Dendritic cell treated with granulocyte-macrophage colony-stimulating factor and Interleukin-4, amounts not matched to agents 40 ng/mL and 50 ng/mL, for 4 days (primary cell): ENCODE measurements at regions not wholly inside any gene's neighbourhood (a gene's known extent, or its start where the extent isn't known, plus 50 kb on each side); places are given as distances from the start of the nearest gene placed in this dataset.

Experiments
- H3K27ac Mint-ChIP-seq: one replicate; pipeline ENCODE4 v1.8.0; 2022; ENCODE audit warnings: mild to moderate bottlenecking, mixed read lengths
- H3K27me3 Mint-ChIP-seq: one replicate; pipeline ENCODE4 v1.8.0; 2022; ENCODE audit warnings: mild to moderate bottlenecking, mixed read lengths
- H3K36me3 Mint-ChIP-seq: one replicate; pipeline ENCODE4 v1.8.0; 2022; ENCODE audit warnings: low read depth, mixed read lengths
- H3K4me1 Mint-ChIP-seq: one replicate; pipeline ENCODE4 v1.8.0; 2022; ENCODE audit warnings: low read depth, mixed read lengths
- H3K4me3 Mint-ChIP-seq: one replicate; pipeline ENCODE4 v1.8.0; 2022; ENCODE audit warnings: mild to moderate bottlenecking, moderate library complexity, mixed read lengths
- H3K9me3 Mint-ChIP-seq: one replicate; pipeline ENCODE4 v1.8.0; 2022; ENCODE audit warnings: mixed read lengths
- intact Hi-C: fragments of 100-400 bp; cut with micrococcal nuclease; formaldehyde crosslinking; loops from one replicate; pipeline ENCODE4 v1.15.0; 2022

DNA sequence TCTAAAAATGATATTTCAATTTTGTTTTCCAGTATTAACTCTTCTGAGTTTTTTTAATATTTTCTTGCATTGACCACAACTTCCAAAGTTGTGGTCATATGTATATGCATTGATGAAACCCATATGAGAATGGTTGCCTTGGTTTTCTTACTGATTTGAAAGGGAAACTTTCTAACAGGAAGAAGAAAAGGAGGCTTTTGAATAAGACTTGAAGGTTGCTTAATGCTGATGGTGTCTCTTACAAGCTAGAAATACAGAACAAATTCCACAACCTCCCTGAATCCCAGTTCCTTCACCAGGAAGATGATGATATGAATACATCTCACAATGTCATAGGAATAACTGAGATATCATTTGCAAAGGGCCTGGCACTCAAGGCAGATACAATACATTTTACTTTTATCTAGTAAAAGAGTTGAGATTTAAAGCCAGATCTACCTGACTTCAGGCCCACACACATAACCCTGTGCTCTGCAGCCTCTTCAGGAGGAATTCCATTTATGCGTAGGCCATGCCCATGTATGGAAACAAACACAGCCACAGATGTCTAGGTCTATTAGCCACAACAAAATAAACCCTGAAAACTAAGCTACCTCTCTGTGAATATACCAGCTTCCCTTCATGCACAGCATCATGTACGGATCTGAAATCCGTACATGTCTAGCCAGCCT lies 165.4 kb upstream of the PLEKHG7 start:
- Mint-ChIP-seq H3K4me3 (no peak overlapping the region), H3K27me3 (no peaks in the 10 kb centered on the region), H3K9me3 (no peaks in the 10 kb centered on the region), H3K4me1 (peaks cover 46% of the 10 kb centered on the region), H3K27ac (no peak overlapping the region), H3K36me3 (no peaks in the 10 kb centered on the region)
- intact Hi-C loops, result no loop called here

DNA sequence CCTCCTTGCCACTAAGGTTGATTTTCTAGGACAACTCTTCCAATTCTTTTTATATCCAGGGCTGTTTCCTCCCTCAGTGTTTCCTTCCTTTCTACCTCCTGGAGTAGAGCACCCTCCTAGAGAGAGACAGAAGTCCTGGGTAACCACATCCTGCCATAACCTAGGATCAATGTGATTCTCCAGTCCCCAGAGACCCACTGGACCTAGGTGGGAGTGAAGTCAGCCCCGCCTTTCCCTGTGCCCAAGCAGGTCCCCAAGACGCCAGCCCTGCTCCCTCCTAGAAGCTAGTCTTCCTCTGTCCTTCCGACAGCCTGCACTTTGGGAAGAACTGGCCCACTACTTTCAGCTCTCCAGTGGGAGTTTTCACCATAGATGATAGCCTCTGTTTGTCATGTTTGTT lies 166.8 kb upstream of the PLEKHG7 start:
- no peak overlapping the region for H3K27ac Mint-ChIP-seq
- no peak overlapping the region for H3K4me3 Mint-ChIP-seq
- intact Hi-C loops, result no loop called here
- H3K27me3 Mint-ChIP-seq, result no peaks in the 10 kb centered on the region
- peaks cover 35% of the 10 kb centered on the region for H3K4me1 Mint-ChIP-seq
- no peaks in the 10 kb centered on the region for H3K9me3 Mint-ChIP-seq
- H3K36me3 Mint-ChIP-seq, result no peaks in the 10 kb centered on the region

DNA sequence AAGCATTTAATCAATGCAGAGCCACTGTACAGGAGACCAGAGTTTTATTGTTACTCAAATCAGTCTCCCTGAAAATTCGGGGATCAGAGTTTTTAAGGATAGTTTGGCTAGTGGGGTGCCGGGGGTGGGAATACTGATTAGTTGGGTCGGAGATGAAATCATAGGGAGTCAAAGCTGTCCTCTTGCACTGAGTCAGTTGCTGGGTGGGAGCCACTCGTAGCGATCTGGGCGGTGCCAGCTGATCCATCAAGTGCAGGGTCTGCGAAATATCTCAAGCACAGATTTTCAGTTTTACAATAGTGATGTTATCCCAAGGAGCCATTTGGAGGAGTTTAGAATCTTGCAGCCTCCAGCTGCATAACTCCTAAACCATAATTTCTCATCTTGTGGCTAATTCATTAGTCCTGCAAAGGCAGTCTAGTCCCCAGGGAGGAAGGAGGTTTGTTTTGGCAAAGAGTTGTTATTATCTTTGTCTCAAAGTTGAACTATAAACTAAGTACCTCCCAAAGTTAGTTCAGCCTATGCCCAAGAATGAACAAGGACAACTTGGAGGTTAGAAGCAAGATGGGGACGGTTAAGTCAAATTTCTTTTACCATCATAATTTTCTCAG lies 169.4 kb upstream of the PLEKHG7 start:
- Mint-ChIP-seq H3K4me3 (no peak overlapping the region), H3K4me1 (peaks cover 9% of the 10 kb centered on the region), H3K9me3 (no peaks in the 10 kb centered on the region), H3K36me3 (no peaks in the 10 kb centered on the region), H3K27me3 (no peaks in the 10 kb centered on the region), H3K27ac (no peak overlapping the region)
- intact Hi-C loops, result no loop called here

DNA sequence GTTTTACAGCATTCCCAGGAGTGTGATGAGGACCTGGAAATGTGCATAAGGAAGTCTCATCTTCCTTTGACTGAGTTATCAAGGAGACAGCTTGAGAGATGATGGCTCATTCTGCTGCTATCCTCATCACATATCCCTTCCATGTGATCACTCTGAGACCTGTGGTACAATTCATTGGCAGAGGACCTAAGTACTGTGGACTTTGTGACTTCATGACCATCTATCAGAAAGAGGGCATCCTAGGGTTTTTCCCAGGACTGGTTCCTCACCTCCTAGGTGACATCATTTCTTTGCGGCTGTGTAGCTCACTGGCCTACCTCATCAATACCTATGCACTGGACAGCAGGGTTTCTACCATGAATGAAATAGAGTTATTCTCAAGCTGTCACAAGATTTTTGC lies 172.1 kb upstream of the PLEKHG7 start:
- H3K36me3 Mint-ChIP-seq, result no peaks in the 10 kb centered on the region
- intact Hi-C loops, result no loop called here
- no peak overlapping the region for H3K4me3 Mint-ChIP-seq
- no peaks in the 10 kb centered on the region for H3K27me3 Mint-ChIP-seq
- H3K27ac Mint-ChIP-seq, result no peak overlapping the region
- no peaks in the 10 kb centered on the region for H3K9me3 Mint-ChIP-seq
- H3K4me1 Mint-ChIP-seq, result no peaks in the 10 kb centered on the region

DNA sequence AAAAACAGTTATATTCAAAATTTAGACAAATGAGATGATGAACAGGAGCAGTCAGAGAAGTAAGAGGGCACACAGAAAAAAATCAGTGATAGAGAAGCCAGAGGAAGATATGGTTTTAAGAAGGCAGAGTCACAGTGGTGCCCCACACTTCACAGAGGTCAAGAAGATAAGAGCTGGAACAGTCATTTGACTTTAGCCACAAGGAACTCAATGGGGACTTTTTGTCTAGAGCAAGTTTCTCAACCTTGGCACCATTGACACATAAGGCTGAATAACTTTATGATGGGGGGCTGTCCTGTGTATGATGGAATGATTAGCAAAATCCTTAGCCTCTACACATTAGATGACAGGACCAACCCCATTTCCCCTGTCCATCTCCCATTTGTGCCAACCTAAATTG lies 172.8 kb upstream of the PLEKHG7 start:
- Mint-ChIP-seq H3K4me3 (no peak overlapping the region), H3K27me3 (no peaks in the 10 kb centered on the region), H3K9me3 (no peaks in the 10 kb centered on the region), H3K27ac (no peak overlapping the region), H3K4me1 (no peaks in the 10 kb centered on the region), H3K36me3 (no peaks in the 10 kb centered on the region)
- intact Hi-C loops, result no loop called here

DNA sequence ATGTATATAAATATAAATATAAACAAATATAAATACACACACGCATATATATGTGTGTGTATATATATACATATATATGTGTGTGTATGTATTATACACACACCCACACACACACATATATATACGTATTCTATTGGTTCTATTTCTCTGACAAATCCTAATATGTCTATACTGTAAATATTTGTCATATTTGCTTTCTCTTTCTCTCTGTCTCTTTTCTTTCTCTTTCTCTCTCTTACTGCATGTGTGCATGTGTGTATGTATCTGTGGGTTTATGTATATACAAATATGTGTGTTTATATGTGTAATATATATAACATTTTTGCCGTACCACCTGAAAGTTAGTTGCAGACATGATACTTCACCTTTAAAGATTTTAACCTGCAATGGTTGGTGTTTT lies 174.2 kb upstream of the PLEKHG7 start:
- H3K9me3 Mint-ChIP-seq, result no peaks in the 10 kb centered on the region
- no peaks in the 10 kb centered on the region for H3K36me3 Mint-ChIP-seq
- no peak overlapping the region for H3K4me3 Mint-ChIP-seq
- no peaks in the 10 kb centered on the region for H3K4me1 Mint-ChIP-seq
- no peak overlapping the region for H3K27ac Mint-ChIP-seq
- no peaks in the 10 kb centered on the region for H3K27me3 Mint-ChIP-seq
- intact Hi-C loops, result no loop called here

DNA sequence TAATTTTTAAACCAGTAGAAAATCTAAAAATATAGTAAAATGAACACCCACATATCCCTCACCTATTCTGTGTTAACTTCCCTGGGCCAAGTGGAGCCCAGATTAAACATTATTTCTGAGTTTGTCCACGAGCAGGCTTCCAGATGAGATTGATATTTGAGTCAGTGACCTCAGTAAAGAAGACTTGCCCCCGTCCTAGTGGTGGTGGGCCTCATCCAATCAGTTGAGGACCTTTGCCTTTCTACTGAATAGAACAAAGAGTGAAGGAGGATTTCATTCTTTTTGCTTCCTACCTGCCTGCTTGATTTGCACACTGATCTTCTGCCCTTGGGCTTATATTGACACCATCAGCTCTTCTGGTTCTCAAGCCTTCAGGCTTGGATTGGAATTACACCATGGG lies 174.7 kb upstream of the PLEKHG7 start:
- no peaks in the 10 kb centered on the region for H3K36me3 Mint-ChIP-seq
- no peaks in the 10 kb centered on the region for H3K9me3 Mint-ChIP-seq
- no peaks in the 10 kb centered on the region for H3K27me3 Mint-ChIP-seq
- H3K27ac Mint-ChIP-seq, result no peak overlapping the region
- no peak overlapping the region for H3K4me3 Mint-ChIP-seq
- intact Hi-C loops, result no loop called here
- no peaks in the 10 kb centered on the region for H3K4me1 Mint-ChIP-seq

DNA sequence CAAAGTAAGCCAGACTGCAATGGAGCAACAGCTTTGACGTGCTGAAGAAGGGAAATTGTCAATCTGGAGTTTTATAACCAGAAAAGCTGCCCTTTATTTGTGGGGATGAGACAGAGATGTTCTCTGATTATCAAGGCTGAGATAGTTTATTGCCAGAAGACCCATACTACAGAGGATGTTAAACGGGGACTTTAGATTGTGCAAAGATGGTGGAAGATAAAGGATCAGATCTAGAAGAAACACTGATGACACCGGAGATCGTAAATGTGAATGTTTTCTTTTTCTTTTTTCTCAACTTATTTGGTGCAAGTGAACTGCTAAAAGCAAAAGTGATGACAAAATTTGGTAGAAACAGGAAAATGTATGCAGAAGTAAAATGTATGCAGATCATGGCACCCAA lies 178.3 kb upstream of the PLEKHG7 start:
- no peak overlapping the region for H3K4me3 Mint-ChIP-seq
- H3K27ac Mint-ChIP-seq, result no peak overlapping the region

DNA sequence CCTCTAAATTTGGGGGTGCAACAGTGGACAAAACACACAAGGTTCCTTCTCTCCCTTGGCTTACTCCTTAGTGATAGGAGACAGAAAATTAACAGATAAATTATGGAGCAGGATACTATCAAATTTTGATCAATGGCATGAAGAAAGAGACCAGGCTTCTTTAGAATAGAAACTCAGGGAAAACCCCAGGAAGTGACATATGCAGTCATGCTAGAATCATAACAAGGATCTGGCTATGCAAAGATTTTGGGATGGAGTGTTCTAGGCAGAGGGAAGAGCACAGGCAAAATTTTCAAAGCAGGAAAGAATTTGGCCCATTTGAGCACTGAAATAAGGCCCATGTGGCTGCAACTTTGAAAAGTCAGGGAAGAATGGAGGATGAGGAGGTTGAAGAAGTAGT lies 182.3 kb upstream of the PLEKHG7 start:
- intact Hi-C loops, result no loop called here
- no peak overlapping the region for H3K4me3 Mint-ChIP-seq
- H3K36me3 Mint-ChIP-seq, result no peaks in the 10 kb centered on the region
- no peaks in the 10 kb centered on the region for H3K27me3 Mint-ChIP-seq
- peaks cover 18% of the 10 kb centered on the region for H3K4me1 Mint-ChIP-seq
- H3K9me3 Mint-ChIP-seq, result no peaks in the 10 kb centered on the region
- H3K27ac Mint-ChIP-seq, result no peak overlapping the region

More for the DNA sequence above, 178.3 kb upstream of the PLEKHG7 start:
- no peaks in the 10 kb centered on the region for H3K27me3 Mint-ChIP-seq
- no peaks in the 10 kb centered on the region for H3K9me3 Mint-ChIP-seq
- H3K36me3 Mint-ChIP-seq, result no peaks in the 10 kb centered on the region
- intact Hi-C loops, result no loop called here
- peaks cover 9% of the 10 kb centered on the region for H3K4me1 Mint-ChIP-seq

DNA sequence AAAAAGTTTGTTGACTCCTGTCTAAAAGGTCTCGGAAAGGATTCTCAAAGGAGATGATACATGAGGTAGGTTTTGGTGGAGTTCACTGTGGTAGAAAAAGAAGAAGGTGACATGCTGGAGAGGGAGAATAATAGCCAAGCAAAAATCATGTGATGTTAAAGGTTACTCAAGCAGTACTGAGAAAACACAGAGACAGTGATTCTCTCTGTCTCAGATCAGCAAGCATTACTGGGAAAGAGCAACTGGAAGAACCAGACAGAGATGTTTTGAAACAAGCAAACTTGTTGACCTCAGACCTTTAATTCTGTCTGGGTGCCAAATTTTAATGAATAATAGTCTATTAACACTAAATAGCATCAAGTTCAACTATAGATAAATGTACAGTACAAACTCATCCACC lies 183.5 kb upstream of the PLEKHG7 start:
- Mint-ChIP-seq H3K36me3 (no peaks in the 10 kb centered on the region), H3K27me3 (no peaks in the 10 kb centered on the region), H3K4me1 (peaks cover 19% of the 10 kb centered on the region), H3K9me3 (no peaks in the 10 kb centered on the region), H3K4me3 (no peak overlapping the region), H3K27ac (peak overlapping the region; percentile 62)
- intact Hi-C loops, result no loop called here

DNA sequence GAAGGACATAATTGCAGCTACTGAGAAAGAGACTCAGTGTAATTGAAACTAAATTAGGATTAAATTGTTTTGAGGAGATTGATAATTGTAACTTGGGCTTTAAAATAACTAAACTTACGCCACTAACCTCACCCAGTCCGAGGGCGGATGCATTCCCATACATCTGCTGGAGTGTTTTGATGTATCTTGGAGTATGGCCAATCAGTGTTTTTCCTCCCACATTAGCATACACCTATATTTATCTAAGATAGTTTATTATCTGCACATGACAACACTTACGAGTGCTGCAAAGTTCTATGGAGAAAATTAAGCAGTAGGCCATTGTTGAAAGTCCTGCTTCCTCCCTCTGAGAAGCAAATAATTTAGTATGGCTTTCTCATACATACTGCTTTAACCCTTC lies 184.7 kb upstream of the PLEKHG7 start:
- no peaks in the 10 kb centered on the region for H3K9me3 Mint-ChIP-seq
- H3K27ac Mint-ChIP-seq, result no peak overlapping the region
- no peak overlapping the region for H3K4me3 Mint-ChIP-seq
- no peaks in the 10 kb centered on the region for H3K36me3 Mint-ChIP-seq
- no peaks in the 10 kb centered on the region for H3K27me3 Mint-ChIP-seq
- intact Hi-C loops, result no loop called here
- H3K4me1 Mint-ChIP-seq, result peaks cover 19% of the 10 kb centered on the region

DNA sequence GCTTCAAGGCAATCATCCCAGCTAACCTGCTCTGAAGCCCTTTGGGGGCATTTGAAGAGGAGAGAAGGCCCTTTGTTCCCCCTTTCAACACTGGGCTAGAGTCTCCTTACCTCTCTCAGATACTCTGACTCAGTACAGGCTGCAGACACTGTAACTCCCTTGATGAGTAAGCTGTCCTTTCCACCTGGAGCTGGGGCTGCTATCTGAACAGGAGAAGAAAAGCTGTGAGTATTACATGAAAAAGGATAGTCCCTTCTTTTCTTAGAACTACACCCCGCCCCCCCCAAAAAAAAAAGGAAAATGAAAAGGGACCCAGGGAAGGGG lies 186.6 kb upstream of the PLEKHG7 start:
- H3K27me3 Mint-ChIP-seq, result no peaks in the 10 kb centered on the region
- H3K36me3 Mint-ChIP-seq, result no peaks in the 10 kb centered on the region
- intact Hi-C loops, result no loop called here
- peaks cover 31% of the 10 kb centered on the region for H3K4me1 Mint-ChIP-seq
- no peak overlapping the region for H3K4me3 Mint-ChIP-seq
- H3K9me3 Mint-ChIP-seq, result no peaks in the 10 kb centered on the region
- no peak overlapping the region for H3K27ac Mint-ChIP-seq

DNA sequence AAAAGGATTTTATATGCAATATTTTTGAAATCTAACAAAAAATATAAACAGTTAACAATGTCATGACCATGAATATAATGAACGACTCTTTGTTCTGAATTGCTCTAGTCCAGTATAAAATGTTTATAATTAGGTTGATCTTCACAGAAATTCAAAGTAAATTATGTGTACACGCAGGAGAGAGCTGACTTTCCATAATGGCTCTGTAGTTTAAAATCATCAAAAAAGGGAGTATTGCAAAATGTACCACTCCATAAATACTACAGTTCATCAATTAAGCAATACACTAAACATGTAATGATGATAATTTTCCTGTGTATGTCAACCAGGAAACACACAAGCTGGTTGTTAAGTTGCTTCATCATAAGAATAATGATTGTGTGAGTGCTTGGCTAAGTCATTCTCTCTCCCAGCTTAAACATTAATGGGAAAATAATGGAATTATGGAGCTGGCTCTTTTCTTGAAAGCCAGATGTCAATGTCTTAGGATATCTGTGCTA lies 189.5 kb upstream of the PLEKHG7 start:
- intact Hi-C loops, result no loop called here
- H3K4me3 Mint-ChIP-seq, result no peak overlapping the region
- H3K27me3 Mint-ChIP-seq, result no peaks in the 10 kb centered on the region
- no peaks in the 10 kb centered on the region for H3K9me3 Mint-ChIP-seq
- H3K27ac Mint-ChIP-seq, result no peak overlapping the region
- no peaks in the 10 kb centered on the region for H3K36me3 Mint-ChIP-seq
- peaks cover 29% of the 10 kb centered on the region for H3K4me1 Mint-ChIP-seq

DNA sequence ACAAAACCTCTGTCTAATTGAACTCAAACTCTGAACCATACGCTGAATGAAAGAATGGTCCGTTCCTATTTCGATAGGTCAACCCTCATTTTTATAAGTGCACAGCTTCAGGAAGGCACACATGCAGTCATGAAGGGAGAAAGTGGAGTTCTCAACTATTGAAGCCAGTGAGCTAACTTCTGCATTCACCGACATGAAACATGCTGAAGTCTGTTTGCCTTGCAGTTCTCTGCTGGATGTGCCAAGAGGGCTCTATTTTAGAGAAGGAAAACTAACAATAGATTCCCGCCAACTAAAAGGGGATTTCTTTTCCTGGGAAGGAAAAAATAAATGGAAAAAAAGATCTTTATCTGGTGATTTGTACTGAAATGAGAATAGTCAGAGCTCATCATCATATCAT lies 191.0 kb upstream of the PLEKHG7 start:
- Mint-ChIP-seq H3K27ac (peak overlapping the region; percentile 50), H3K27me3 (no peaks in the 10 kb centered on the region), H3K4me3 (peak overlapping the region; percentile 9), H3K36me3 (no peaks in the 10 kb centered on the region), H3K4me1 (peaks cover 33% of the 10 kb centered on the region), H3K9me3 (no peaks in the 10 kb centered on the region)
- intact Hi-C loops, result no loop called here

DNA sequence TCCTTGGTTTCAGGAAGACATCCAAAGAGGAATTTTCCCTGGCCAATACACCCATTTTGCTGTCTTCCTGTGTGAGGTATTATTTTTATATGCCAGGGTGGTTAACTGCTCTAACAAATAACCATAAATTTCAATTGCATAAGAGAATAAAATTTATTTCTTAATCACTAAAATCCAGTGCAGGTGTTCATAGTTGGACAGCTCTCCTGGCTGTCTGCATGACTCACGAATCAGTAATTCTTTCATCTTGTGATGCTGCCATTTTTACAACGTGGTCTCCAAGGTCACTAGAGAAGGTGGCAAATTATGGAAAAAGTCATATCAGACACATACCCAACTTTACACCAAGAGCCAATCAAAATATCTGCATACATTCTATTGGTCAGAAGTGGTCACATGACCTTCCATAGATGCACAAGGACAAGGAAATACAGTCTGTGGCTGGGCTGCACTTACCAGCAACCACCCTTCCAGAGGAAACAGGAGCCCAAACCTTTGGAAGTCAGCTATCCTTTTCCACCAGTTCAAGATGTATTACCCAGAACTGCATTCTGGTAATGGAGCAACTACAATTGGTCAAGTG lies 193.5 kb upstream of the PLEKHG7 start:
- no peak overlapping the region for H3K4me3 Mint-ChIP-seq
- H3K36me3 Mint-ChIP-seq, result no peaks in the 10 kb centered on the region
- intact Hi-C loops, result loop anchor here (10.0 kb wide), 1 partner anchor 74 kb away; no protein-coding TSS in a partner anchor
- H3K9me3 Mint-ChIP-seq, result no peaks in the 10 kb centered on the region
- no peaks in the 10 kb centered on the region for H3K27me3 Mint-ChIP-seq
- no peak overlapping the region for H3K27ac Mint-ChIP-seq
- H3K4me1 Mint-ChIP-seq, result peaks cover 52% of the 10 kb centered on the region
